ENCODE measurements at regions not wholly inside any gene's neighbourhood (a gene's known extent, or its start where the extent isn't known, plus 50 kb on each side); places are given as distances from the start of the nearest gene placed in this dataset.
"Not testable (repeated sequence)": the region's sequence is repeated elsewhere in the genome, so short reads cannot be mapped to it uniquely, and the experiment has no call there.

DNA sequence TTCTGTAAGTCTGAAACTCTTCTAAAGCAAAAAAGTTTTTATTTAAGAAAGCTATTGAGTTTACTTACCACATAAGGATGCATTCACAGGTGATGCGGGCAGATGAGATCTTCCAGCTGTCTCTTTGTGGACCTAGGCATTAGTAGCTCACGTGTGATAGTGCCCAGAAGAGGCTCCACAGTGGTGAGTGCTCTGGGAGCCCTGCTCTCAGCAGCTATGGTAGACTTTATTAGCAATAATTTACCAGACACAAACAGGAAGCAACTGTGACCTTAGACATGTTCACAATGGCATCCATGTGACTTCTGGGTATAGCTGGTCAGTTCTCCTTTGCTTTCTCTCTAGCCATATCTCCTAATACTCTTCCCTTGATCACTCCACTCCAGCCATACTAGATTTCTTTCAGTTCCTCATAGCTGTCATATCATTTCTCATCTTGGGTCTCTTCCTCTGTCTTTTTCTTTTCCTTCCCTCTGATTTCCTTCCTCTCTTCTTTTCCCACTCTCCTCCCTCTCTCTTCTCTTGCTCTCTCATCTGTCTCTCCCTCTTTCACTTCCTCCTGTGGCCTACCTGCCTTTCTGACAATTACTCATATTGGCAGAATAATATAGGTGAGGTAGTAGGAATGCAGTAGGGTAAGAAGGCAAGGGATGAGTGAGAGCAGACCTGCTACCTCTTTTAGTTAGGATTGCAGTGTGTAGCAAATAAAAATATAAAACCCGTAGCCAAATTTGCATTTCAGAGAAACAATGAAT is 75.2 kb upstream of the SCAF11 start:
- 83 to 87% methylated on average over 3 of the region's 3 CpGs for WGBS, 2 donors
- TF ChIP-seq CTCF (IDR thresholded peaks at IDR 0.05; ENCODE audit: control extremely low read depth, extremely low read depth) = no peak
- no peak for DNase-seq
- Histone ChIP-seq H3K4me1 (ENCODE audit: control insufficient read depth in 5 of 5, insufficient read depth in 5 of 5, low read length in 5 of 5) (no peaks in the 10 kb centered on the region), H3K9me3 (ENCODE audit: control insufficient read depth in 4 of 4, insufficient read depth in 3 of 4, low read length in 3 of 4) (no peaks in the 10 kb centered on the region), H3K36me3 (ENCODE audit: control insufficient read depth in 4 of 4, insufficient read depth in 4 of 4, low read length in 4 of 4) (no peaks in the 10 kb centered on the region), H3K27me3 (ENCODE audit: control insufficient read depth in 3 of 3, insufficient read depth in 3 of 3, low read length in 2 of 3) (no peaks in the 10 kb centered on the region), H3K9ac (ENCODE audit: insufficient read depth in 1 of 2, low read length in 2 of 2) (no peak overlapping the region), H3K27ac (ENCODE audit: low read depth in 1 of 2, low read length in 1 of 2) (no peak overlapping the region), H3K4me3 (no peak overlapping the region)
- no peak for ATAC-seq (ENCODE audit: insufficient read depth, low FRiP score)

DNA sequence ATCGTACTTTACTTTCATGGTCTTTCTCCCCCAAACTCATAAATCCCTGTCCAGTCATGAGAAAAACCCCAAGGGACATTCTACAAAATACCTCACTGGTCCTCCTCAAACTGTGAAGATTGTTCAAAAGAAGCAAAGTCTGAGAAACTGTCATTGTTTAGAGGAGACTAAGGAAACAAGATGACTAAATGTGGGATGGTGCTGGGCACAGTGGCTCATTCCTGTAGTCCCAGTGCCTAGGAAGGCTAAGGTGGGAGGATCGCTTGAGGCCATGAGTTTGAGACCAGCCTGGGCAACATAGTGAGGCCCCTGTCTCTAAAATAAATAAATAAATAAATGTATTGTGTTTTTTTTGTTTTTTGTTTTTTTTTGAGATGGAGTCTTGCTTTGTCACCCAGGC is 74.2 kb upstream of the SCAF11 start:
- Histone ChIP-seq H3K36me3 (ENCODE audit: control insufficient read depth in 4 of 4, insufficient read depth in 4 of 4, low read length in 4 of 4) (no peaks in the 10 kb centered on the region), H3K27me3 (ENCODE audit: control insufficient read depth in 3 of 3, insufficient read depth in 3 of 3, low read length in 2 of 3) (no peaks in the 10 kb centered on the region), H3K9ac (ENCODE audit: insufficient read depth in 1 of 2, low read length in 2 of 2) (no peak overlapping the region), H3K9me3 (ENCODE audit: control insufficient read depth in 4 of 4, insufficient read depth in 3 of 4, low read length in 3 of 4) (no peaks in the 10 kb centered on the region), H3K4me1 (ENCODE audit: control insufficient read depth in 5 of 5, insufficient read depth in 5 of 5, low read length in 5 of 5) (no peaks in the 10 kb centered on the region), H3K4me3 (no peak overlapping the region), H3K27ac (ENCODE audit: low read depth in 1 of 2, low read length in 1 of 2) (no peak overlapping the region)
- ATAC-seq (ENCODE audit: insufficient read depth, low FRiP score) (no peak), DNase-seq (no peak)
- WGBS, 2 donors = 90 to 95% methylated on average over 2 of the region's 2 CpGs
- no peak for TF ChIP-seq CTCF (IDR thresholded peaks at IDR 0.05; ENCODE audit: control extremely low read depth, extremely low read depth)

- H3K4me3 ChIP-seq; DNase-seq; H3K36me3 ChIP-seq (ENCODE audit: control insufficient read depth in 4 of 4, insufficient read depth in 4 of 4, low read length in 4 of 4); ATAC-seq (ENCODE audit: insufficient read depth, low FRiP score); H3K4me1 ChIP-seq (ENCODE audit: control insufficient read depth in 5 of 5, insufficient read depth in 5 of 5, low read length in 5 of 5); H3K27me3 ChIP-seq (ENCODE audit: control insufficient read depth in 3 of 3, insufficient read depth in 3 of 3, low read length in 2 of 3); H3K27ac ChIP-seq (ENCODE audit: low read depth in 1 of 2, low read length in 1 of 2); H3K9me3 ChIP-seq (ENCODE audit: control insufficient read depth in 4 of 4, insufficient read depth in 3 of 4, low read length in 3 of 4); H3K9ac ChIP-seq (ENCODE audit: insufficient read depth in 1 of 2, low read length in 2 of 2): not testable (repeated sequence)
- WGBS, 2 donors = 94 to 95% methylated on average over 7 of the region's 7 CpGs
These were observed 68.3 kb upstream of the SCAF11 start for GRCh38 chr12:46058697-46059096.

DNA sequence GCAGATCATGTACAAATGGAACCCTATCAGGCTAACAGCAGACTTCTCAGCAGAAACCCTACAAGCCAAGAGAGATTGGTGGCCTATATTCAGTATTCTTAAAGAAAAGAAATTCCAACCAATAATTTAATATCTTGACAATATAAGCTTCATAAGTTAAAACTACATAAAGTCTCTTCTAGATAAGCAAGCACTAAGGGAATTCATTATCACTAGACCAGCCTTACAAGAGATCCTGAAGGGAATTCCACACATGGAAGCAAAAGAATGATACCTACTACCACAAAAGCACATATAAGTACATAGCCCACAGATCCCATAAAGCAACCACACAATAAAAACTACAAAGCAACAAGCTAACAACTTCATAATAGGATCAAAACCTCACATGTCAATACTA is 60.4 kb upstream of the SCAF11 start:
- TF ChIP-seq CTCF (IDR thresholded peaks at IDR 0.05; ENCODE audit: control extremely low read depth, extremely low read depth) = no peak
- Histone ChIP-seq H3K4me1 (ENCODE audit: control insufficient read depth in 5 of 5, insufficient read depth in 5 of 5, low read length in 5 of 5) (no peaks in the 10 kb centered on the region), H3K9ac (ENCODE audit: insufficient read depth in 1 of 2, low read length in 2 of 2) (no peak overlapping the region), H3K36me3 (ENCODE audit: control insufficient read depth in 4 of 4, insufficient read depth in 4 of 4, low read length in 4 of 4) (no peaks in the 10 kb centered on the region), H3K27ac (ENCODE audit: low read depth in 1 of 2, low read length in 1 of 2) (no peak overlapping the region), H3K4me3 (no peak overlapping the region), H3K9me3 (ENCODE audit: control insufficient read depth in 4 of 4, insufficient read depth in 3 of 4, low read length in 3 of 4) (peaks cover 0 to 31% (median 16%) of the 10 kb centered on the region in 4 donors), H3K27me3 (ENCODE audit: control insufficient read depth in 3 of 3, insufficient read depth in 3 of 3, low read length in 2 of 3) (no peaks in the 10 kb centered on the region)
- ATAC-seq (ENCODE audit: insufficient read depth, low FRiP score) (no peak), DNase-seq (no peak)
